Activated T-helper 17 cell treated with anti-CD3 and anti-CD28 coated beads, Interleukin-2, amount 50 U/mL, for 72 hours (primary cell): ENCODE measurements at regions not wholly inside any gene's neighbourhood (a gene's known extent, or its start where the extent isn't known, plus 50 kb on each side); places are given as distances from the start of the nearest gene placed in this dataset.

ENCODE experiments used
- ATAC-seq: fragments of 150-1000 bp; cut with Tn5 transposase; replicated peaks from 2 replicates; pipeline ENCODE4 v1.10.0; 2021; ENCODE audit warnings: mild to moderate bottlenecking, moderate library complexity
- H3K27ac Mint-ChIP-seq: one replicate; pipeline ENCODE4 v1.8.0; 2022; ENCODE audit warnings: mixed read lengths
- H3K27me3 Mint-ChIP-seq: one replicate; pipeline ENCODE4 v1.8.0; 2022; ENCODE audit warnings: mixed read lengths
- H3K36me3 Mint-ChIP-seq: one replicate; pipeline ENCODE4 v1.8.0; 2022; ENCODE audit warnings: low read depth, mild to moderate bottlenecking, mixed read lengths
- H3K4me1 Mint-ChIP-seq: one replicate; pipeline ENCODE4 v1.8.0; 2022; ENCODE audit warnings: mixed read lengths
- H3K4me3 Mint-ChIP-seq: one replicate; pipeline ENCODE4 v1.8.0; 2022; ENCODE audit warnings: mild to moderate bottlenecking, mixed read lengths
- H3K9me3 Mint-ChIP-seq: one replicate; pipeline ENCODE4 v1.8.0; 2022; ENCODE audit warnings: mixed read lengths

DNA sequence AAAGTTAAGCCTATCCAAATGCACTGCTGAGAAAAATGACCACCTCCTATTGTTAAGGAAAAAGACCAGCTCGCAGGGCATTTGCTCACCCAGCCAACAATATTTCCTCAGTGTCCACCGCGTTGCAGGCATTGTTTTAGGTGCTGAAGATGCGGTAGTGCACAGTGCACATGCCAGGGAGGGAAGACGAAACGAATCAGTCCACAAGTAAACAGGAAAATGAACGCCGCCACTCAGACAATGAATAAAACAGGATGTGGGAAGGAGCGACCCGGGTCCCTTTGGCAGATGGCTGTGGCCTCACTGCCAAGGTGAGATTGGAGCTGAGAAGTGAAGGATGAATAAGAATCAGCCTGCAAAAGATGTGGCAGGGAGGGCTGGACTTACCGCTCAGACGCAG, 249.2 kb downstream of the FOXL1 start:
- Mint-ChIP-seq H3K27me3 (peaks cover 30% of the 10 kb centered on the region), H3K4me1 (no peaks in the 10 kb centered on the region), H3K27ac (no peak overlapping the region), H3K36me3 (no peaks in the 10 kb centered on the region), H3K4me3 (no peak overlapping the region), H3K9me3 (no peaks in the 10 kb centered on the region)
- no peak for ATAC-seq

DNA sequence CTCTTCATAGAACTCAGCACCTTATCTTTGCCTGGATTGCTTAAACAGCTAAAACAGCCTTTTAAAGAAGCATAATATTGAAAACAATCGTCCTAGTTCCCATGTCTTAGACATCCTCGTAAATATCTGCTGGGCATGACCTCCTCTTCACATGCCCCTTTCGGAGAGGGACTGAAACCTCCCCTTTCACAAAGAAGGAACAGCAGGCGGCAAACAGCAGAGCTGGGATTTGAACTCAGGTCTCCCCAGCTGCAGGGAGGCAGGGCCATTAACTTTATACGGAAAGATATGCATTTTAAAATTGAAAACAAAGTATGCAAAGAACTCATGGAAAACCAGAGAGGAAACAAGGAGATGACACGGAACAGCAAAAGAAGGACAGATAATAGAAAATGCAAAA, 249.9 kb downstream of the FOXL1 start:
- no peak for ATAC-seq
- no peaks in the 10 kb centered on the region for H3K4me1 Mint-ChIP-seq
- H3K27me3 Mint-ChIP-seq, result peaks cover 27% of the 10 kb centered on the region
- no peak overlapping the region for H3K27ac Mint-ChIP-seq
- no peaks in the 10 kb centered on the region for H3K36me3 Mint-ChIP-seq
- H3K9me3 Mint-ChIP-seq, result no peaks in the 10 kb centered on the region
- H3K4me3 Mint-ChIP-seq, result no peak overlapping the region

DNA sequence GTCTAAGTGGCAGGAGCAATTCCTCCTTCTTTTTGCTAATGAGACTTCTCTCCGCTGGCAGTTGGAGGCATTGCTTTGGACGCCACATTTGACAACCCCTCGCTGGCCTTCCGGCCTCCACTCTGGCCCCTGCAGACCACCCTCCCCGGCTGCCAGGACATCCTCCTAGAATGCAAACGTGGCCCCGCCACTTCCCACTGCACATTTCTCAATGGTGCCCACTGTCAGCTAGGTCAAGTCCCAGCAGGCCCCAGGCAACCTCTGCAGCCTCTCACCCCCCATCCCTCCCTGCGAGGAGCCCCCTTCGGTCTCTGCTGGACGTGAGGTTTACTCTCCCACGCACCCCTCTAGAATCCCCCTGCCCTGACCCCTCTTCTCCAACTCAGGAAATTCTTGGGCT, 250.3 kb downstream of the FOXL1 start:
- H3K4me3 Mint-ChIP-seq, result no peak overlapping the region
- no peaks in the 10 kb centered on the region for H3K36me3 Mint-ChIP-seq
- H3K27ac Mint-ChIP-seq, result no peak overlapping the region
- peaks cover 26% of the 10 kb centered on the region for H3K27me3 Mint-ChIP-seq
- H3K4me1 Mint-ChIP-seq, result no peaks in the 10 kb centered on the region
- no peak for ATAC-seq
- H3K9me3 Mint-ChIP-seq, result no peaks in the 10 kb centered on the region

DNA sequence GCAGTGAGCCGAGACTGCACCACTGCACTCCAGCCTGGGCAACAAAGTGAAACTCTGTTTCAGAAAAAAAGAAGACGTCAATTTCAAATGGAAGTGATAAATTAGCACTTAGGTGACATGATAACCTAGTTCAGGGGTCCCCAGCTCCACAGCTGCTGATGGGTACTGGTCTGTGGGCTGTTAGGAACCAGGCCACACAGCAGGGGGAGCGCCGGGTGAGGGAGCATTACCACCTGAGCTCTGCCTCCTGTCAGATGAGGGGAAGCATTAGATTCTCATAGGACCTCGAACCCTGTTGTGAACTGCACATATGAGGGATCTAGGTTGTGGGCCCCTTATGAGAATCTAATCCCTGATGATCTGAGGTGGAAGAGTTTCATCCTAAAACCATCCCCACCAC, 253.0 kb downstream of the FOXL1 start:
- Mint-ChIP-seq H3K36me3 (no peaks in the 10 kb centered on the region), H3K4me1 (no peaks in the 10 kb centered on the region), H3K9me3 (no peaks in the 10 kb centered on the region), H3K4me3 (no peak overlapping the region), H3K27ac (no peak overlapping the region), H3K27me3 (peaks cover 17% of the 10 kb centered on the region)
- no peak for ATAC-seq

DNA sequence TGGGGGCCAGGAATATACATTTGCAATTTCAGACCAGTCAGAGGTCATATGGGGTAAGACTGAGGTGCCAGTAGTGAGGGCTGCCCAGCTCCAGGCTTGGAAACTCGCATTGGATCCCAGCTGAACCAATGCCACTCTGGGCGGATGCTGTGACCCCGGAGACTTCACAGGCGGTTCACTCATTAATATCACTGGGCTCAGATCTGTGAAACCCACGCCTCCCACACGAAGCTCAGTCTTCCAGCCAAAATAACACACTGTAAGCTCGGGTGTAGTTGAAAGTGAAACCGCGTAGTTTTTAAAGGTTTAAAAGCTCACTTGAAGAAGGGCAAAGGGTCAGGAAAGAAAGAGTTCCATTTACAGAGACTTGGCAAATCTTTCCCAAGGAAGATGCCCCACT, 254.8 kb downstream of the FOXL1 start:
- H3K27me3 Mint-ChIP-seq, result peaks cover 13% of the 10 kb centered on the region
- no peaks in the 10 kb centered on the region for H3K9me3 Mint-ChIP-seq
- H3K4me1 Mint-ChIP-seq, result no peaks in the 10 kb centered on the region
- H3K4me3 Mint-ChIP-seq, result no peak overlapping the region
- no peak overlapping the region for H3K27ac Mint-ChIP-seq
- ATAC-seq, result no peak
- H3K36me3 Mint-ChIP-seq, result no peaks in the 10 kb centered on the region

DNA sequence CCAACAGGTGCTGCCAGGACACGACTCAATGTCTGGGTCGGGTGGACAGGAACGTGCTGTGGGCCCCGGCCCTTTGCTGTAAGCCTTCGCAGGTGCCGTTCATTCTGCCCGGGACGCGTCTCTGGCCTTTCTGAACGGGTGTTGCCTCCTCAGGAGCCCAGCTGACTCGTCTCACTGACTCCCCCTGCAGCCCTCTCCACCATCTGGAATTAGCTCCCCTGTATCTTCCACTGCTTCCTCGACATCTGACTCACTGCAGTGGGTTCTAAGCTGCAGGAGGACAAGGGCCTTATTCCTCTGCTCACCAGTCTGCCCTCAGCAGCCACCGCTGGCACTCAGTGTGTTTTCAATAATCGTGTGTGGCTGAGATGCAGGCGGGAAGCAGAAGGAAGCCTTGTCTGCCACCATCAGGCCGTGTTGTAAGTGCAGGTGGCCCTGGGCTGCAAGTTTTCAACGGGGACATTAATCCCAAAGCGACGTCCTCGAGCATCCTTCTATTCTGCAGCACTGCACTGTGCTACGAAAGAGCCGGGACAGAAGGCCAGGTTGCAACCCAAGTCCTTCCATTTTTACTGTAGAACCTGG, 256.2 kb downstream of the FOXL1 start:
- no peak overlapping the region for H3K27ac Mint-ChIP-seq
- H3K27me3 Mint-ChIP-seq, result peaks cover 7% of the 10 kb centered on the region
- no peak for ATAC-seq
- H3K9me3 Mint-ChIP-seq, result no peaks in the 10 kb centered on the region
- H3K4me3 Mint-ChIP-seq, result no peak overlapping the region
- H3K4me1 Mint-ChIP-seq, result no peaks in the 10 kb centered on the region
- H3K36me3 Mint-ChIP-seq, result no peaks in the 10 kb centered on the region

DNA sequence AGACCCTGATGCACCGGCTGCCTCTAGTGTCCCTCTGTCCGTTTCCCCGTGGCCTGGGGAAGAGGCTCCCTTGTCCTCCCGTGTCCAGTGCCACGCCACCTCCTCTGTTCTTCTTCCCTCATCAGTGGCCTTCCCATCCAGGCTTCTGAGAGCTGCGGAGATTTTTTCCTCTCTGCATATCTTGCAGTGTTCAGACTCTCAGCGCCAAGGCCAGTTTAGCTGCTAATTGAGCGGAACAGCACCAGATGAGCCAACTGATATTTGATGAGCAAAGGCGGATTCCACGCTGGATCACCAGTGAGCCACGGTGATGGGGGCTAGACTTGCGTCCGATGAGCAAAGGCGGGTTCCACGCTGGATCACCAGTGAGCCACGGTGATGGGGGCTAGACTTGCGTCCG, 257.6 kb downstream of the FOXL1 start:
- Mint-ChIP-seq H3K4me3 (no peak overlapping the region), H3K36me3 (no peaks in the 10 kb centered on the region), H3K4me1 (no peaks in the 10 kb centered on the region), H3K27me3 (peaks cover 3% of the 10 kb centered on the region), H3K27ac (no peak overlapping the region), H3K9me3 (no peaks in the 10 kb centered on the region)
- no peak for ATAC-seq

DNA sequence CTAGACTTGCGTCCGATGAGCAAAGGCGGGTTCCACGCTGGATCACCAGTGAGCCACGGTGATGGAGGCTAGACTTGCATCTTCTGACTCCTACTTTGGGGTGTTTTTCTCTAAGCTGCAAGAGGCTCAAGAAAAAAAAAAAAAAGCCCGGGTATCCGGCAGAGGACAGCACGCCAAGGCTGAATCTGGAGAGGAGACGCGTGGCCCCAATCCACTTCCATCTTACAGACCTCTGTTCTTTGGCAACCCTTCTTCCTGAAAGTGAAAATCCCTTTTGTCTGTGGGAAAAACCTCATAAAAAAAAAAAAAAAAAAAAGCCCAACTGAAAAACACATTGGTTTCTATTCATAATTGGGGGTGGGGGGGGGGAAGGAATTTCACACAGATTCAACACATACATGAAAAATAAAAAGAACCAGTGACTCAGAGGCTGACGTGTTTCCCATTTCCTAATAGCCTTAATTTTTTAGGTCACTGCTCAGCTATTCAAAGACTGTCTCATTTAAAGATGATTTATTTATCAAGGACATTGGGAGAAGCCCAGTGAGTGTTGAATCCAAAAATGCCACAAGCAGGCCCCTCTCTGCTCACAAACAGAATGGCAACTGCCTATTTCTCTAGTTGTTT, 258.3 kb downstream of the FOXL1 start:
- Mint-ChIP-seq H3K4me3 (no peak overlapping the region), H3K36me3 (no peaks in the 10 kb centered on the region), H3K9me3 (no peaks in the 10 kb centered on the region), H3K27me3 (peaks cover 3% of the 10 kb centered on the region), H3K4me1 (no peaks in the 10 kb centered on the region), H3K27ac (no peak overlapping the region)
- no peak for ATAC-seq

DNA sequence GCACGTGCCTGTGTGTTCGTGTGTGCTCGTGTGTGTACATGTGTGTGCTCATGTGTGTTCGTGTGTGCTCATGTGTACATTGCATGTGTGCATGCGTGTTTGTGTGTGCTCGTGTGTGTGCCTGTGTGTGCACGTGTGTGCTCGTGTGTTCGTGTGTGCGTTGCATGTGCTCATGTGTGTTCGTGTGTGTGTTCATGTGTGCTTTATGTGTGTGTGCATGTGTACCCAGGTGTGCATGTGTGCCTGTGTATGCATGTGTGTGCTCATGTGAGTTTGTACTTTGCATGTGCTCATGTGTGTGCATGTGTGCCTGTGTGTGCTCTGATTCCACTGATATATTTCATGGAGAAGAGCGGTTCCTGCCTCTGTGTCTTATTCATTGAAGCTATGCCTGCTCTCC, 265.5 kb downstream of the FOXL1 start:
- H3K27me3 Mint-ChIP-seq, result no peaks in the 10 kb centered on the region
- H3K36me3 Mint-ChIP-seq, result no peaks in the 10 kb centered on the region
- no peaks in the 10 kb centered on the region for H3K4me1 Mint-ChIP-seq
- H3K4me3 Mint-ChIP-seq, result no peak overlapping the region
- no peak overlapping the region for H3K27ac Mint-ChIP-seq
- peaks cover 3% of the 10 kb centered on the region for H3K9me3 Mint-ChIP-seq
- no peak for ATAC-seq

DNA sequence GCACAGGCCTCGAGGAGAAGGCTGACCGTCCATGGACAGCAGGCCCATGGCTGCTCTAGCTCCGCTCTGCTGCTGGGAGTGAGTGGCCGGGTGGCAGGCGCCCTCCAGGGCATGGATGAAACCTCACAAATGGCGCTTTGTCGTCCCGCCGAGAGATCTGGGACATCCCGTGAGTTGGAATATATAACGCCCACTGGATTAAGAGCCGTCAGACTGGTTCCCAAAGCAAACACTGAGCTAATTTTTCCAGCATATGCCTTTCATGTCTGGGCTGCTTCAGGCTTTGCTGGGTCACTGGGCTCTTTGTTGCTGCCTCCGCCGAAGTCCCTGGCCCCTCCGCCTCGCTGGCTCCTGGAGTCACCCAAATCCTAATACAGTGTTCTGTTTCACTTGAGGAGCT, 266.3 kb downstream of the FOXL1 start:
- H3K36me3 Mint-ChIP-seq, result no peaks in the 10 kb centered on the region
- peaks cover 3% of the 10 kb centered on the region for H3K27me3 Mint-ChIP-seq
- peaks cover 3% of the 10 kb centered on the region for H3K9me3 Mint-ChIP-seq
- H3K27ac Mint-ChIP-seq, result no peak overlapping the region
- H3K4me3 Mint-ChIP-seq, result no peak overlapping the region
- no peak for ATAC-seq
- H3K4me1 Mint-ChIP-seq, result no peaks in the 10 kb centered on the region

DNA sequence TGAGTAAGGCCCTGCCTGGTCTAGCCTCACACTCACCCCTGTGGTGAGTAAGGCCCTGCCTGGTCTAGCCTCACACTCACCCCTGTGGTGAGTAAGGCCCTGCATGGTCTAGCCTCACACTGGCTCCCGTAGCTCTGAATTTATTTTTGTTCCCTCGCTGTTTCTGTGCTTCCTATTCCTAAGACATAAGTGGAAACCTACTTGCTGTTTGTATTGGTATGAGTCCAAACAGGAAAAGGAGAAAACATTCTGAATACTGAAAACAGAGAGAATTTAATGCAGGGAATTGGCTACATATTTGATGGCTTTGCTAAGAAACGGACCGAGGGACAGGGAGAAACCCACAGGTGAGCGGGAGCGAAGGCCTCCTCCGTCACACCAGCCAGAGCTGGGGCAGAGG, 267.8 kb downstream of the FOXL1 start:
- no peak overlapping the region for H3K27ac Mint-ChIP-seq
- H3K36me3 Mint-ChIP-seq, result no peaks in the 10 kb centered on the region
- H3K9me3 Mint-ChIP-seq, result peaks cover 3% of the 10 kb centered on the region
- H3K4me3 Mint-ChIP-seq, result no peak overlapping the region
- H3K27me3 Mint-ChIP-seq, result peaks cover 3% of the 10 kb centered on the region
- no peaks in the 10 kb centered on the region for H3K4me1 Mint-ChIP-seq
- no peak for ATAC-seq

DNA sequence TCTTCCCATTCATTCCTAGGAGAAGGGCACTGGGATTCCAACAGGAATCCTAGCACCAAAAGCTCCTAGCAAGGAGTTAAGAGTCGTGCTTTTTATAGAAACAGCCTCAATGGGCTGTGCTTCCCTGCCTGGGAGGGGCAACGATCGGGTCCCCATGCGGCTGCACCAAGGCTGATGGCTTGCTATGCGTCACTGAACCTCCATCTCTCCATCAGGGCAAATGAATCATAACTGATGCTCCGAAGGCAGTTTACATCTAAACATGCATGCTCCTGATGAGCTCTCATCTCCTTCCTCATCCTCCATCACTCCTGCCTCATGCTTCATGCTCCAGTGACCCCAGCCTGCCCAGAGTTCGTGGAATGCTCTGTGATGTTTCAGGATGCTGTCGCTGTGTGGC, 270.5 kb downstream of the FOXL1 start:
- ATAC-seq, result no peak
- H3K27ac Mint-ChIP-seq, result no peak overlapping the region
- H3K36me3 Mint-ChIP-seq, result no peaks in the 10 kb centered on the region
- peaks cover 3% of the 10 kb centered on the region for H3K27me3 Mint-ChIP-seq
- no peaks in the 10 kb centered on the region for H3K4me1 Mint-ChIP-seq
- no peak overlapping the region for H3K4me3 Mint-ChIP-seq
- peaks cover 2% of the 10 kb centered on the region for H3K9me3 Mint-ChIP-seq

DNA sequence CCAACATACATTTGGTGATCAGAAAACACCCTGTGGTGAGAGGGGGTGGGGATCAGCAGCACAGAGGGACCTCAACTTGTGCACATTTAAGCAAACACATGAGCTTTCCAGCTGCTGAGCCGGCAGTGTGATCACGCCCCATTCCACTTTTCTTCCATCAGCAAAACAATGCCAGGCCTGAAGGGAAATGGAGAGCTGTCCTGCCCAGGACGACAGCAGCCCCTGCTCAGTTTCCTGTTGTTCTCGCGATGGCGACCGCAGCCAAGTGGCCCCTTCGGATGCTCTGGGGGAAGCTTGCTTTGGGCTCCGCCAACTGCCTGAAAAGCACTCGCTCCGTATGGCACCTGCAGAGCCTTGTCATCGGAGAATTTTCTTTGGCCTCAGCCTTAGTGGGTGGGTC, 272.3 kb downstream of the FOXL1 start:
- Mint-ChIP-seq H3K4me3 (no peak overlapping the region), H3K27me3 (peaks cover 3% of the 10 kb centered on the region), H3K4me1 (no peaks in the 10 kb centered on the region), H3K9me3 (no peaks in the 10 kb centered on the region), H3K27ac (no peak overlapping the region), H3K36me3 (no peaks in the 10 kb centered on the region)
- ATAC-seq, result no peak

DNA sequence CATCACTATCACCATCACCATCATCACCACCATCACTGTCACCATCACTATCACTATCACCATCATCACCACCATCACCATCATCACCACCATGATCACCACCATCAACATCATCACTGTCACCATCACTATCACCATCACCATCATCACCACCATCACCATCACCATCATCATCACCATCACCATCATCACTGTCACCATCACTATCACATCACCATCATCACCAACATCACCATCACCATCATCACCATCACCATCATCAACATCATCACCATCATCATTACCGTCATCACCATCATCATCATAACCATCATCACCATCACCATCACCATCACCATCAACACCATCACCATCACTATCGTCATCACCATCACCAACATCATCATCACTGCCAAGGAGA, 273.8 kb downstream of the FOXL1 start:
- H3K27ac Mint-ChIP-seq, result no peak overlapping the region
- H3K9me3 Mint-ChIP-seq, result no peaks in the 10 kb centered on the region
- no peaks in the 10 kb centered on the region for H3K36me3 Mint-ChIP-seq
- no peak for ATAC-seq
- no peak overlapping the region for H3K4me3 Mint-ChIP-seq
- H3K4me1 Mint-ChIP-seq, result no peaks in the 10 kb centered on the region
- H3K27me3 Mint-ChIP-seq, result peaks cover 3% of the 10 kb centered on the region

DNA sequence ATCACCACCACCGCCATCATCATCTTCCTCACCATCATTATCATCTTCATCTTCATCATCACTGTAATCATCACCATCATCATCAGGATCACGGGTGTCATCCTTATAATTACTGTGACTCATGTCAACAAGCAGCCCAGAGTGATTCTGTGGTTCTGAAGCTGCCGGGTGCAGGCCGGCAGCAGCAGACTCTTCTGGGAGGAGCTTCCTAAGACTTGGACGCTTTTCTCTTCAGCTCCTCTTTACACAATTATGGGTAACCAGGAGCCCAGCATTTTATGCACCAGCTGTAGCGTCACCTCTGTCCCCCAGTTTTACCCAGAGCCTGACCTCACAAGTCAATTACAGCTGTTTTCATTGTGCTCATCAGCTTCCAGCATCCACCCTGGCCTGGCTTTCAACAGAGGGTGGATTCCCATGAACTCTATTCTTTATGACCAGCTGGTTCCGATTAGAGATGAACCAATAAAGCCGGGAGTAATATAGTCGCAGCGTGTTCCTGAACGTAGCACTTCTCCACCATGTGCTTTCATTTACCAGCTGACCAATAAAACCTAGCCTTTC, 275.8 kb downstream of the FOXL1 start:
- H3K27ac Mint-ChIP-seq, result no peak overlapping the region
- peaks cover under 1% of the 10 kb centered on the region for H3K27me3 Mint-ChIP-seq
- no peaks in the 10 kb centered on the region for H3K4me1 Mint-ChIP-seq
- no peaks in the 10 kb centered on the region for H3K36me3 Mint-ChIP-seq
- H3K4me3 Mint-ChIP-seq, result no peak overlapping the region
- H3K9me3 Mint-ChIP-seq, result no peaks in the 10 kb centered on the region
- ATAC-seq, result no peak
